OCI-M2 (cell line): ENCODE measurements at regions not wholly inside any gene's neighbourhood (a gene's known extent, or its start where the extent isn't known, plus 50 kb on each side); places are given as distances from the start of the nearest gene placed in this dataset.

Experiments
- DNase-seq: peaks from one replicate; lab custom pipeline; 2025; ENCODE audit not compliant: unreplicated experiment; lab: John Stamatoyannopoulos, UW

GRCh38 chr17:77657839-77658238 is 300.7 kb upstream of the TNRC6C start:
- DNase-seq = no peak

GRCh38 chr17:77660524-77660923 is 298.0 kb upstream of the TNRC6C start:
- no peak for DNase-seq

- DNase-seq = no peak
These were observed 295.7 kb upstream of the TNRC6C start for GRCh38 chr17:77662833-77663232.

GRCh38 chr17:77664097-77664729 is 294.3 kb upstream of the TNRC6C start:
- no peak for DNase-seq

GRCh38 chr17:77665833-77666232 is 292.7 kb upstream of the TNRC6C start:
- no peak for DNase-seq

GRCh38 chr17:77666462-77666861 is 292.0 kb upstream of the TNRC6C start:
- DNase-seq = no peak

- DNase-seq = no peak
These were observed 291.6 kb upstream of the TNRC6C start for GRCh38 chr17:77666881-77667395.

GRCh38 chr17:77667478-77667877 is 291.0 kb upstream of the TNRC6C start:
- no peak for DNase-seq

GRCh38 chr17:77668518-77668917 is 290.0 kb upstream of the TNRC6C start:
- DNase-seq = no peak

GRCh38 chr17:77670173-77670572 is 288.3 kb upstream of the TNRC6C start:
- DNase-seq = no peak

- no peak for DNase-seq
These were observed 284.1 kb upstream of the TNRC6C start for GRCh38 chr17:77674358-77674757.

- DNase-seq = no peak
These were observed 283.1 kb upstream of the TNRC6C start for GRCh38 chr17:77675411-77675810.

GRCh38 chr17:77675816-77676215 is 282.7 kb upstream of the TNRC6C start:
- no peak for DNase-seq

GRCh38 chr17:77676237-77676661 is 282.3 kb upstream of the TNRC6C start:
- no peak for DNase-seq

GRCh38 chr17:77677211-77677610 is 281.3 kb upstream of the TNRC6C start:
- DNase-seq = no peak

- no peak for DNase-seq
These were observed 280.9 kb upstream of the TNRC6C start for GRCh38 chr17:77677630-77678029.

GRCh38 chr17:77679589-77679988 is 278.9 kb upstream of the TNRC6C start:
- no peak for DNase-seq

GRCh38 chr17:77681861-77682260 is 276.6 kb upstream of the TNRC6C start:
- DNase-seq = no peak

GRCh38 chr17:77684803-77685798 is 273.4 kb upstream of the TNRC6C start:
- no peak for DNase-seq

GRCh38 chr17:77685881-77686486 is 272.5 kb upstream of the TNRC6C start:
- DNase-seq = no peak

GRCh38 chr17:77686903-77687302 is 271.6 kb upstream of the TNRC6C start:
- DNase-seq = no peak

- DNase-seq = no peak
These were observed 271.1 kb upstream of the TNRC6C start for GRCh38 chr17:77687417-77687816.
